Neural crest cell (in vitro differentiated cells): ENCODE measurements at regions not wholly inside any gene's neighbourhood (a gene's known extent, or its start where the extent isn't known, plus 50 kb on each side); places are given as distances from the start of the nearest gene placed in this dataset.

ENCODE experiments used
- DNase-seq: peaks from one replicate; pipeline ENCODE4 v3.0.0; 2021; ENCODE audit warnings: low read depth, mixed read lengths, low spot score
- H3K27ac Mint-ChIP-seq: one replicate; pipeline ENCODE4 v1.8.0; 2021; ENCODE audit warnings: mild to moderate bottlenecking, mixed read lengths; ENCODE audit not compliant: unreplicated experiment
- H3K27me3 Mint-ChIP-seq: 2 replicates; pipeline ENCODE4 v1.8.0; 2021; ENCODE audit warnings: low read depth, mild to moderate bottlenecking, mixed read lengths
- H3K36me3 Mint-ChIP-seq: 2 replicates; pipeline ENCODE4 v1.8.0; 2021; ENCODE audit warnings: low read depth, mild to moderate bottlenecking, mixed read lengths
- H3K4me1 Mint-ChIP-seq: 2 replicates; pipeline ENCODE4 v1.8.0; 2021; ENCODE audit warnings: mixed read lengths
- H3K4me3 Mint-ChIP-seq: one replicate; pipeline ENCODE4 v1.8.0; 2021; ENCODE audit warnings: mild to moderate bottlenecking, mixed read lengths
- H3K9me3 Mint-ChIP-seq: 2 replicates; pipeline ENCODE4 v1.8.0; 2021; ENCODE audit warnings: mixed read lengths
- TF ChIP-seq, protein P1 (sequence below): fragments of 200-600 bp; sonication (generic); conservative IDR thresholded peaks from 2 replicates; pipeline ENCODE4 v1.5.0; 2021; ENCODE audit warnings: antibody characterized with exemption, mild to moderate bottlenecking

DNA sequence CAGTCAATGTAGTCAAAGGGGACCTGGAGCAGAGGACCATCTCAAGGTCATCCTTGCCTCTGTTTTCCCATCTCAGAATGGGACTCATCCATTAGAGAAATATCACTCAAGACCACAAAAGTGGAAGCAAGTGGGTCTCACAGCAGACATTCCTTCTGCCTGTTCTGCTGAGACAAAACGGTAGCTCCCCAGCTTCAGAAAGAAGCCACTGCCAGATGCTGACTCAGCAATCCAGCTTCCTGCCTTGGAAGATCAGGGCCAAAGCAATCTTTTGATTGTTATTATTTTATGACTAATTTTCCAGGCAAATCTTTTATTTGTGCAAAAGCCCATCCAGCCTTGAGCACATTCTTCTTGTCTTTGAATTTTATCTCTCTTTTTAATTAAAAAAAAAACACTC is 86.8 kb downstream of the CCT6B start:
- no peak for DNase-seq
- Mint-ChIP-seq H3K4me3 (no peak overlapping the region), H3K27ac (no peak overlapping the region), H3K36me3 (no peaks in the 10 kb centered on the region), H3K9me3 (peaks cover 7% of the 10 kb centered on the region), H3K27me3 (peaks cover 43% of the 10 kb centered on the region), H3K4me1 (no peaks in the 10 kb centered on the region)
- TF ChIP-seq, protein P1, sequence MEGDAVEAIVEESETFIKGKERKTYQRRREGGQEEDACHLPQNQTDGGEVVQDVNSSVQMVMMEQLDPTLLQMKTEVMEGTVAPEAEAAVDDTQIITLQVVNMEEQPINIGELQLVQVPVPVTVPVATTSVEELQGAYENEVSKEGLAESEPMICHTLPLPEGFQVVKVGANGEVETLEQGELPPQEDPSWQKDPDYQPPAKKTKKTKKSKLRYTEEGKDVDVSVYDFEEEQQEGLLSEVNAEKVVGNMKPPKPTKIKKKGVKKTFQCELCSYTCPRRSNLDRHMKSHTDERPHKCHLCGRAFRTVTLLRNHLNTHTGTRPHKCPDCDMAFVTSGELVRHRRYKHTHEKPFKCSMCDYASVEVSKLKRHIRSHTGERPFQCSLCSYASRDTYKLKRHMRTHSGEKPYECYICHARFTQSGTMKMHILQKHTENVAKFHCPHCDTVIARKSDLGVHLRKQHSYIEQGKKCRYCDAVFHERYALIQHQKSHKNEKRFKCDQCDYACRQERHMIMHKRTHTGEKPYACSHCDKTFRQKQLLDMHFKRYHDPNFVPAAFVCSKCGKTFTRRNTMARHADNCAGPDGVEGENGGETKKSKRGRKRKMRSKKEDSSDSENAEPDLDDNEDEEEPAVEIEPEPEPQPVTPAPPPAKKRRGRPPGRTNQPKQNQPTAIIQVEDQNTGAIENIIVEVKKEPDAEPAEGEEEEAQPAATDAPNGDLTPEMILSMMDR: no peak

- H3K4me1 Mint-ChIP-seq: no peaks in the 10 kb centered on the region
- H3K27me3 Mint-ChIP-seq: peaks cover 51% of the 10 kb centered on the region
- H3K9me3 Mint-ChIP-seq: peaks cover 9% of the 10 kb centered on the region
- DNase-seq: no peak
- TF ChIP-seq, protein P1: no peak
- no peak overlapping the region for H3K4me3 Mint-ChIP-seq
- no peak overlapping the region for H3K27ac Mint-ChIP-seq
- no peaks in the 10 kb centered on the region for H3K36me3 Mint-ChIP-seq
Observed at GRCh38 chr17:34872640-34873039, 88.6 kb downstream of the CCT6B start.

DNA sequence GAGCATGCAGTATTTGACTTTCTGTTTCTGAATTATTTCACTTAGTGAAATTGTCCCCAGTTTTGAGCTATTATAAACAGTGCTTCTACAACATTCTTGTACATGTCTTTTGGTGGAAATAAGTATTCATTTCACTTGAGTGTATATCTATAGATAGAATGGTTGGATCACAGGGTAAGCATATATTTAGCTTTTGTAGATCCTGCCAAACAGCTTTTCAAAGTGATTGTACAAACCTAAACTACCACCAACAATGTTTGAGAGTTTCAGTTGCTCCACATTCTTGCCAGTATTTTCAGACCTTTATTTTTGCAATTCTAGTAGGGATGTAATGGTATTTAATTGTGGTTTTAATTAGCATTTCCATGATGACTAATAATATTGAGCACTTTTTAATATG is 91.6 kb downstream of the CCT6B start:
- Mint-ChIP-seq H3K27ac (no peak overlapping the region), H3K4me1 (no peaks in the 10 kb centered on the region), H3K36me3 (no peaks in the 10 kb centered on the region), H3K4me3 (no peak overlapping the region), H3K9me3 (peaks cover 9% of the 10 kb centered on the region), H3K27me3 (peaks cover 40% of the 10 kb centered on the region)
- TF ChIP-seq, protein P1: no peak
- no peak for DNase-seq

GRCh38 chr17:34865716-34866115 is 95.5 kb downstream of the CCT6B start:
- peaks cover 30% of the 10 kb centered on the region for H3K27me3 Mint-ChIP-seq
- peaks cover 3% of the 10 kb centered on the region for H3K9me3 Mint-ChIP-seq
- no peak for DNase-seq
- H3K36me3 Mint-ChIP-seq: no peaks in the 10 kb centered on the region
- no peak overlapping the region for H3K4me3 Mint-ChIP-seq
- H3K4me1 Mint-ChIP-seq: no peaks in the 10 kb centered on the region
- H3K27ac Mint-ChIP-seq: no peak overlapping the region
- TF ChIP-seq, protein P1: no peak

DNA sequence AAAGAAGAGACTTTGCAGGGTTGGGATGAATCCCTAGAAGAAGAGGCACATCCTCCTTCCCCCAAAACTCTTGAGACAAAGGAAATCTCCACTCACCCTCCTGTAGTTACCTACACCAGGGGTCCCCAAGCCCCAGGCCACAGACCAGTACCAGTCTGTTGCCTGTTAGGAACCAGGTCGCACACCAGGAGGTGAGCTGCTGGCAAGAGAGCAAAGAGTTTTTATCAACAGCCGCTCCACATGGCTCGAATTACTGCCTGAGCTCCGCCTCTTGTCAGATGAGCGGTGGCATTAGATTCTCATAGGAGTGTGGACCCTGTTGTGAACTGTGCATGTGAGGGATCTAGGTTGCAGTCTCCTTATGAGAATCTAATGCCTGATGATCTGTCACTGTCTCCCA is 98.9 kb downstream of the CCT6B start:
- TF ChIP-seq, protein P1: no peak

DNA sequence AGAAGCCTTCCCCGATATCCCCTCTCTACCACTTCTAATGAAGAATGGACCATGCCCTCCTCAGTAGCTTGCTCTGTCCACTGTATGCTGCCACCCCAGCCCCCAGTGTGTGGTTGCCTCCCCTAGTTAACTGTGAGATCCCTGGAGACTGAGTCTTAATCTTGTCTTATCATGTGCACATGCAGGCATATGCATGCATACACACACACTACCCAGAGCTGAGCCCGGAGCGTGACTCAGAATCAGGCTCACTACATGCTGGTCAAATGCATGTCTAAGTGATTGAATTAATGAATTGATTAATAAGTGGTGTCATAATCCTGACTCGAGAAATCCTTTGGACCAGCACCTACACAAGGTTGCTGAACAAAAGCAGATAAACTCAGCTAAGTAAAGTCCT is 99.4 kb downstream of the CCT6B start:
- Mint-ChIP-seq H3K27me3 (peaks cover 21% of the 10 kb centered on the region), H3K4me1 (no peaks in the 10 kb centered on the region), H3K9me3 (no peaks in the 10 kb centered on the region), H3K27ac (no peak overlapping the region), H3K36me3 (no peaks in the 10 kb centered on the region), H3K4me3 (no peak overlapping the region)
- TF ChIP-seq, protein P1: no peak
- no peak for DNase-seq

More for the DNA sequence above, 98.9 kb downstream of the CCT6B start:
- H3K27me3 Mint-ChIP-seq: peaks cover 21% of the 10 kb centered on the region
- no peak overlapping the region for H3K27ac Mint-ChIP-seq
- no peaks in the 10 kb centered on the region for H3K9me3 Mint-ChIP-seq
- H3K36me3 Mint-ChIP-seq: no peaks in the 10 kb centered on the region
- no peak overlapping the region for H3K4me3 Mint-ChIP-seq
- H3K4me1 Mint-ChIP-seq: no peaks in the 10 kb centered on the region
- no peak for DNase-seq
